Gastrocnemius medialis (tissue), 4 donors: ENCODE measurements at regions not wholly inside any gene's neighbourhood (a gene's known extent, or its start where the extent isn't known, plus 50 kb on each side); places are given as distances from the start of the nearest gene placed in this dataset.

Source experiments
- POLR2A ChIP-seq, 2 donors: fragments of 450-650 bp; IDR thresholded peaks; one replicate each; pipeline ENCODE4 v1.6.1; 2017; ENCODE audit warnings: antibody characterized with exemption in 2 of 2, mild to moderate bottlenecking in 2 of 2, moderate library complexity in 2 of 2
- TF ChIP-seq, protein P1 (sequence below), 5 experiments: fragments of 450-650 bp in 3 of 5; fragments of 200-600 bp in 2 of 5; sonication (generic) in 2 of 5; IDR thresholded peaks in 4 of 5; conservative IDR thresholded peaks in 1 of 5; 1 replicate in 4 of 5; 2 replicates in 1 of 5; pipeline ENCODE4 v1.5.1; 2016 to 2019; ENCODE audit warnings: antibody characterized with exemption in 5 of 5, mild to moderate bottlenecking in 3 of 5, moderate library complexity in 3 of 5

GRCh38 chr3:64438066-64438465, 212.8 kb upstream of the PRICKLE2 start:
- TF ChIP-seq, protein P1, sequence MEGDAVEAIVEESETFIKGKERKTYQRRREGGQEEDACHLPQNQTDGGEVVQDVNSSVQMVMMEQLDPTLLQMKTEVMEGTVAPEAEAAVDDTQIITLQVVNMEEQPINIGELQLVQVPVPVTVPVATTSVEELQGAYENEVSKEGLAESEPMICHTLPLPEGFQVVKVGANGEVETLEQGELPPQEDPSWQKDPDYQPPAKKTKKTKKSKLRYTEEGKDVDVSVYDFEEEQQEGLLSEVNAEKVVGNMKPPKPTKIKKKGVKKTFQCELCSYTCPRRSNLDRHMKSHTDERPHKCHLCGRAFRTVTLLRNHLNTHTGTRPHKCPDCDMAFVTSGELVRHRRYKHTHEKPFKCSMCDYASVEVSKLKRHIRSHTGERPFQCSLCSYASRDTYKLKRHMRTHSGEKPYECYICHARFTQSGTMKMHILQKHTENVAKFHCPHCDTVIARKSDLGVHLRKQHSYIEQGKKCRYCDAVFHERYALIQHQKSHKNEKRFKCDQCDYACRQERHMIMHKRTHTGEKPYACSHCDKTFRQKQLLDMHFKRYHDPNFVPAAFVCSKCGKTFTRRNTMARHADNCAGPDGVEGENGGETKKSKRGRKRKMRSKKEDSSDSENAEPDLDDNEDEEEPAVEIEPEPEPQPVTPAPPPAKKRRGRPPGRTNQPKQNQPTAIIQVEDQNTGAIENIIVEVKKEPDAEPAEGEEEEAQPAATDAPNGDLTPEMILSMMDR (IDR thresholded peaks at IDR 0.05 in 4 of 5, conservative IDR thresholded peaks at IDR 0.05 in 1 of 5) = no peak
- no peak for TF ChIP-seq POLR2A (IDR thresholded peaks at IDR 0.05)
